ENCODE measurements at regions not wholly inside any gene's neighbourhood (a gene's known extent, or its start where the extent isn't known, plus 50 kb on each side); places are given as distances from the start of the nearest gene placed in this dataset.

GRCh38 chr7:142377567-142377966, 119.7 kb upstream of the PRSS58 start:
- TF ChIP-seq CTCF (IDR thresholded peaks at IDR 0.05): no peak
- TF ChIP-seq POLR2A (IDR thresholded peaks at IDR 0.05): no peak
